ENCODE measurements at regions not wholly inside any gene's neighbourhood (a gene's known extent, or its start where the extent isn't known, plus 50 kb on each side); places are given as distances from the start of the nearest gene placed in this dataset.

- DNase-seq (ENCODE audit: low spot score) = no peak
Observed at GRCh38 chr21:43274022-43274945, 105.5 kb downstream of the CRYAA start.

- no peak for DNase-seq (ENCODE audit: low spot score)
Observed at GRCh38 chr21:43273708-43274021, 104.9 kb downstream of the CRYAA start.

- DNase-seq (ENCODE audit: low spot score) = no peak
Observed at GRCh38 chr21:43273016-43273707, 104.4 kb downstream of the CRYAA start.

- DNase-seq (ENCODE audit: low spot score) = no peak
Observed at GRCh38 chr21:43272591-43272990, 103.8 kb downstream of the CRYAA start.

- DNase-seq (ENCODE audit: low spot score) = no peak
Observed at GRCh38 chr21:43271452-43272020, 102.7 kb downstream of the CRYAA start.

GRCh38 chr21:43270800-43271301 lies 102.0 kb downstream of the CRYAA start:
- no peak for DNase-seq (ENCODE audit: low spot score)

- DNase-seq (ENCODE audit: low spot score) = no peak
Observed at GRCh38 chr21:43269957-43270705, 101.3 kb downstream of the CRYAA start.

GRCh38 chr21:43269440-43269839 lies 100.6 kb downstream of the CRYAA start:
- DNase-seq (ENCODE audit: low spot score) = no peak

GRCh38 chr21:43268804-43269186 lies 100.0 kb downstream of the CRYAA start:
- no peak for DNase-seq (ENCODE audit: low spot score)

GRCh38 chr21:43268086-43268803 lies 99.4 kb downstream of the CRYAA start:
- DNase-seq (ENCODE audit: low spot score) = peak; percentile 34

- DNase-seq (ENCODE audit: low spot score) = no peak
Observed at GRCh38 chr21:43267391-43268085, 98.7 kb downstream of the CRYAA start.

- DNase-seq (ENCODE audit: low spot score) = no peak
Observed at GRCh38 chr21:43266534-43266933, 97.7 kb downstream of the CRYAA start.

- no peak for DNase-seq (ENCODE audit: low spot score)
Observed at GRCh38 chr21:43262427-43262826, 93.6 kb downstream of the CRYAA start.
